Thoracic aorta (tissue), 2 donors: ENCODE measurements at regions not wholly inside any gene's neighbourhood (a gene's known extent, or its start where the extent isn't known, plus 50 kb on each side); places are given as distances from the start of the nearest gene placed in this dataset.

Source experiments
- ATAC-seq: fragments of 150-250 bp; one replicate; pipeline ENCODE4 v1.8.0; 2017; ENCODE audit warnings: low read depth; ENCODE audit not compliant: insufficient number of reproducible peaks, low FRiP score
- DNase-seq: peaks from one replicate; pipeline ENCODE4 v3.0.0-alpha.2; 2020; ENCODE audit warnings: low spot score
- H3K27ac ChIP-seq, 2 donors: fragments of 200-600 bp; sonication (generic); 1 replicate in 1 of 2; 2 replicates in 1 of 2; pipeline ENCODE4 v1.5.1; 2016; ENCODE audit warnings: mild to moderate bottlenecking in 2 of 2, moderate library complexity in 2 of 2
- H3K27me3 ChIP-seq: fragments of 200-600 bp; sonication (generic); replicated peaks from 2 replicates; pipeline ENCODE4 v1.6.0; 2016; ENCODE audit warnings: mild to moderate bottlenecking; ENCODE audit not compliant: insufficient read depth
- H3K36me3 ChIP-seq: fragments of 200-600 bp; sonication (generic); one replicate; pipeline ENCODE4 v1.5.1; 2016
- H3K4me1 ChIP-seq, 2 donors: fragments of 200-600 bp; sonication (generic); 1 replicate in 1 of 2; 2 replicates in 1 of 2; pipeline versions ENCODE4 v1.5.1 to v1.6.0; 2016; ENCODE audit warnings: low read depth in 2 of 2, mild to moderate bottlenecking in 1 of 2; ENCODE audit not compliant: control insufficient read depth in 1 of 2
- H3K4me3 ChIP-seq: fragments of 200-600 bp; sonication (generic); 2 replicates; pipeline ENCODE4 v1.5.1; 2016; ENCODE audit warnings: mild to moderate bottlenecking
- H3K9me3 ChIP-seq: fragments of 200-600 bp; sonication (generic); 2 replicates; pipeline ENCODE4 v1.5.1; 2016
- TF ChIP-seq, protein P1 (sequence below): fragments of 200-600 bp; sonication (generic); IDR thresholded peaks from one replicate; pipeline ENCODE4 v1.5.1; 2019; ENCODE audit warnings: antibody characterized with exemption

- DNase-seq (no peak), ATAC-seq (no peak)
- no peak overlapping the region for H3K4me3 ChIP-seq
- no peaks in the 10 kb centered on the region for H3K36me3 ChIP-seq
- TF ChIP-seq, protein P1, sequence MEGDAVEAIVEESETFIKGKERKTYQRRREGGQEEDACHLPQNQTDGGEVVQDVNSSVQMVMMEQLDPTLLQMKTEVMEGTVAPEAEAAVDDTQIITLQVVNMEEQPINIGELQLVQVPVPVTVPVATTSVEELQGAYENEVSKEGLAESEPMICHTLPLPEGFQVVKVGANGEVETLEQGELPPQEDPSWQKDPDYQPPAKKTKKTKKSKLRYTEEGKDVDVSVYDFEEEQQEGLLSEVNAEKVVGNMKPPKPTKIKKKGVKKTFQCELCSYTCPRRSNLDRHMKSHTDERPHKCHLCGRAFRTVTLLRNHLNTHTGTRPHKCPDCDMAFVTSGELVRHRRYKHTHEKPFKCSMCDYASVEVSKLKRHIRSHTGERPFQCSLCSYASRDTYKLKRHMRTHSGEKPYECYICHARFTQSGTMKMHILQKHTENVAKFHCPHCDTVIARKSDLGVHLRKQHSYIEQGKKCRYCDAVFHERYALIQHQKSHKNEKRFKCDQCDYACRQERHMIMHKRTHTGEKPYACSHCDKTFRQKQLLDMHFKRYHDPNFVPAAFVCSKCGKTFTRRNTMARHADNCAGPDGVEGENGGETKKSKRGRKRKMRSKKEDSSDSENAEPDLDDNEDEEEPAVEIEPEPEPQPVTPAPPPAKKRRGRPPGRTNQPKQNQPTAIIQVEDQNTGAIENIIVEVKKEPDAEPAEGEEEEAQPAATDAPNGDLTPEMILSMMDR = no peak
- no peak overlapping the region for H3K27ac ChIP-seq
- no peaks in the 10 kb centered on the region for H3K9me3 ChIP-seq
- H3K4me1 ChIP-seq = no peaks in the 10 kb centered on the region
- H3K27me3 ChIP-seq = no peaks in the 10 kb centered on the region
Measured at GRCh38 chr2:129777762-129778583, 201.5 kb upstream of the RAB6C start.

DNA sequence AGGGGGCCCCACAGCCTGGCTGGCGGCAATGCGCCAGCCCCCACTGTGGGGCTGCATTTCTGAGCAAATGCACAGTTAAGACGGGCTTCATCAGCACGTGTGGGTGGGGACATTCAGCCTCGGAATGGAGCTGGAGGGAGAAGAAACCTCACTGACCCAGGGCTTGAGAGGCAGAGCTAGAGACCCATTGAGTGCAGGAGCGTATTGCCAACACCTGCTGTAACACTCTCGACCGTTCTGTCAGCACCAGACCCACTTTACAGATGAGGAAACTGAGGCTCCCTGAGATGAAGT lies 200.9 kb upstream of the RAB6C start:
- H3K27me3 ChIP-seq = no peaks in the 10 kb centered on the region
- TF ChIP-seq, protein P1 = no peak
- no peak overlapping the region for H3K4me3 ChIP-seq
- DNase-seq (no peak), ATAC-seq (no peak)
- H3K27ac ChIP-seq = no peak overlapping the region
- no peaks in the 10 kb centered on the region for H3K36me3 ChIP-seq
- H3K9me3 ChIP-seq = no peaks in the 10 kb centered on the region
- no peaks in the 10 kb centered on the region for H3K4me1 ChIP-seq

- ATAC-seq (no peak), DNase-seq (no peak)
- Histone ChIP-seq H3K4me3 (no peak overlapping the region), H3K4me1 (no peaks in the 10 kb centered on the region), H3K36me3 (no peaks in the 10 kb centered on the region), H3K9me3 (no peaks in the 10 kb centered on the region), H3K27me3 (no peaks in the 10 kb centered on the region), H3K27ac (no peak overlapping the region)
- TF ChIP-seq, protein P1 = no peak
Measured at GRCh38 chr2:129779783-129780182, 199.7 kb upstream of the RAB6C start.

DNA sequence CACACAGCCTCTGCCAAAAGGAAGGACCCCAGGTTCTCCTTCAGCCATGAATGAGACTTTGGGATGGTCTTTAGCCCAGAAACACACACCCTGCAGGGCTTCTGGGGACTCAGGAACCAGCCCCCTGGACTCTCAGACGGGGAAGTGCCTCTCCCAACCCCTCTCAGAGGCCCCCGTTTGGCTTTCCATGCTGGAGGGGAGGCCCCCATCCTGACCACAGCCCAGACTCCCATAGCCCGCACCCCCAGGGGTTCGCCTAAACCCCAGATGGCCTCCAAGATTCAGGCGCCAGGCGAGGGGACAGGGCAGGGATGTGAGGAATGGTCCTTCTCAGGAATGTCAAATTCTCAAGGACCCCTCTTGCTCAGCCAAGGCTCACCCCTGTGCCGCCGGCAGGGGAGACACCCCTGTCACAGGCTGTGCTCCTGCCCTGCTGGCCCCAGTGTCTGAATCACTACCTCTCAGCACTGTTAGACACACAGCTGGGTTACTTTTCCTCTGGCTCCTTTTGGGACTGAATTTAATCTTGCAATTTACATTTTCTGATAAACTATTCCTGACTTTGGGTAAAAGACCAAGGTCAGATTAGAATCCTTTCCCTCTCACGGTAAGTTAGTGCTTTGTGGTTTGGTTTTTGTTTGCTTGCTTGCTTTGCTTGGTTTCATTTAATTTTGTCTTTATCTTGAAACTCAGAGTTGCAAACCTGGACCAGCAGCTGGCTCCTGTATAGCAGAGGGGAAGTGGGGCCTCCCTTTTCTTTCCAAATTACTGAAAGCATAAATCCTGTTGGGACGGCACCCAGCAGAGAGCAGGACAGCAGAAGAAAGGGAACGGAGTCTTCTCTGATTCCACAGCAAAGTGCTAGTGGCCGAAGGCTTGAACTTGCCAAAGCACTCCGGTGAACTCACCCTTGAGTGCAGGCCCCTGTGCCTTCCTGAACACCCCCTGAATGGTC lies 198.9 kb upstream of the RAB6C start:
- no peak overlapping the region for H3K4me3 ChIP-seq
- no peaks in the 10 kb centered on the region for H3K4me1 ChIP-seq
- H3K27ac ChIP-seq = no peak overlapping the region
- H3K27me3 ChIP-seq = no peaks in the 10 kb centered on the region
- ATAC-seq (no peak), DNase-seq (no peak)
- H3K36me3 ChIP-seq = no peaks in the 10 kb centered on the region
- TF ChIP-seq, protein P1 = no peak
- no peaks in the 10 kb centered on the region for H3K9me3 ChIP-seq
